WI38 (cell line): ENCODE measurements at regions not wholly inside any gene's neighbourhood (a gene's known extent, or its start where the extent isn't known, plus 50 kb on each side); places are given as distances from the start of the nearest gene placed in this dataset.

ENCODE experiments used
- H3K4me3 ChIP-seq: 2 replicates; pipeline ENCODE4 v1.5.1; 2011; ENCODE audit warnings: low read depth, mild to moderate bottlenecking, control low read depth, low read length
- TF ChIP-seq, protein P1 (sequence below): IDR thresholded peaks from 2 replicates; pipeline ENCODE4 v1.5.1; 2012; ENCODE audit warnings: low read depth, mild to moderate bottlenecking, control low read depth, low read length

DNA sequence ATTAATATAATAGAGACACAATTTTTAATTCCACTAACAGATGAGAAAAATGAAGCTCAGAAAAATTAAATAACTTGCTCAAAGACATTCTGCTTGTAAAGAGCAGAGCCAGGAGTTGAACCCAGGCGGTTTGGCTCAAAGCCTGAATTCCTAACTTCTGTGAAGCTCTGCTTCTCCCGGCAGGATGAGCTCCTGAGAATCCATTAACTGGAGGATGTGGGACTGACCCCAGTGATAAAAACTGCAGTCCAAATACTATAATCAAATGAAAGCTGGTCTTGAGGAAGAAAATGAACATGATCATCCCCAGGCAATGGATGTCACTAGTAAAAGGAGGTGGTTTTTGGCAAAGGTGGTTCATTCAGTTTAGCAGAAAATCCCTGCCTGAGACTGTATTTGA lies 898.2 kb downstream of the CCSER2 start:
- TF ChIP-seq, protein P1, sequence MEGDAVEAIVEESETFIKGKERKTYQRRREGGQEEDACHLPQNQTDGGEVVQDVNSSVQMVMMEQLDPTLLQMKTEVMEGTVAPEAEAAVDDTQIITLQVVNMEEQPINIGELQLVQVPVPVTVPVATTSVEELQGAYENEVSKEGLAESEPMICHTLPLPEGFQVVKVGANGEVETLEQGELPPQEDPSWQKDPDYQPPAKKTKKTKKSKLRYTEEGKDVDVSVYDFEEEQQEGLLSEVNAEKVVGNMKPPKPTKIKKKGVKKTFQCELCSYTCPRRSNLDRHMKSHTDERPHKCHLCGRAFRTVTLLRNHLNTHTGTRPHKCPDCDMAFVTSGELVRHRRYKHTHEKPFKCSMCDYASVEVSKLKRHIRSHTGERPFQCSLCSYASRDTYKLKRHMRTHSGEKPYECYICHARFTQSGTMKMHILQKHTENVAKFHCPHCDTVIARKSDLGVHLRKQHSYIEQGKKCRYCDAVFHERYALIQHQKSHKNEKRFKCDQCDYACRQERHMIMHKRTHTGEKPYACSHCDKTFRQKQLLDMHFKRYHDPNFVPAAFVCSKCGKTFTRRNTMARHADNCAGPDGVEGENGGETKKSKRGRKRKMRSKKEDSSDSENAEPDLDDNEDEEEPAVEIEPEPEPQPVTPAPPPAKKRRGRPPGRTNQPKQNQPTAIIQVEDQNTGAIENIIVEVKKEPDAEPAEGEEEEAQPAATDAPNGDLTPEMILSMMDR, result no peak
- no peak overlapping the region for H3K4me3 ChIP-seq

DNA sequence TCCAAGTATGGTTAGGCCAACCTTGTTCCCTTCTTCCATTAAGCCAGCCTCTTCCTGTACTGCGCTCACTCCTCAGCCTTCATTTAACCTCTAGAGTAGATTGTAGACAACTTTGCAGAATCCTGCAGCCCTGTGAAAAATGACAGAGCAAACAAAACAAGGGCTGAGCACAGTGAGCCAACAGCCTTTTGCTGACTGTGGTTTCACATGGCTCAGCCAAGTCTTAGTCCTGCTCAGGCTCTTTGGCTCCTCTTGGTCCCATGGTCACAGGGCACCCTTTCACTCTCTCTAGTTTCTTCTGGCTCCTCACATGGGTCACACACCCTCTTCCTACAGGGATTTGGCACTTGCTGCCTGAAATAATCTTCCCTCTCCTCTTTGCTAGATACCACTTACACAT lies 900.3 kb downstream of the CCSER2 start:
- TF ChIP-seq, protein P1, result no peak
- no peak overlapping the region for H3K4me3 ChIP-seq

DNA sequence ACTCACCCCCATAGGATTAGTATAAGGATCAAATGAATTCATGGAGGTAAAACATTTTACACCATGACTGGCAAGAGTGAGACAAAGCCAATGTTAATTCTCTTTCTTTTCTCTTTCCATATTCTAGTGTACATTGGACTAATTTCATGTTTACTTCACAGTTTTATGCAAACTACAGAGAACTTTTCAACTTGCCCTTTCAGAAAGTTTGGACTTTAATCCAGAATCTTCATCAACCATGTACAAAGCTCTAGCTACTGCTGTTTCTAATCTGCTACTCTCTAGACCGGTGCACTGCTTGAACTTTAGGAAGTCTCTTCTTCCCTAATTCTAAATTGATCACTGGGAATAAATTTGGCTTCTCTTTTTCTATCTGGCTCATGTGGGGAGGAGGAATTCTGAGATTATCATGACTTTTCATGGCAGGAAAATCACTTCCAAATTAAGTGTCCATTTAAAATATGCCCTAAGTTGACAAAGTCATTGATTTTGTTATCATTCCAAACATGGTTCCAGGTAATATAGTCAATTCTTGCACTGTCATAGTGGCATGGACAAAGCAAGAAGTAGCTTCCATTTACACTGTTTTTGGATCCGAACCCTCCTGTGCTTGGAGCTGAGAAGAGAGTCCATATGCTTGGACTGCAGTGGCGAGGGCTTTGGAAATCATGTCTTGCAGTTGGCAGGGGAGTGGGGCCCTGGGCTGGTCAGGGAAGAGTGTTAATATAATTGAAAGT lies 903.3 kb downstream of the CCSER2 start:
- TF ChIP-seq, protein P1, result no peak
- H3K4me3 ChIP-seq, result no peak overlapping the region

DNA sequence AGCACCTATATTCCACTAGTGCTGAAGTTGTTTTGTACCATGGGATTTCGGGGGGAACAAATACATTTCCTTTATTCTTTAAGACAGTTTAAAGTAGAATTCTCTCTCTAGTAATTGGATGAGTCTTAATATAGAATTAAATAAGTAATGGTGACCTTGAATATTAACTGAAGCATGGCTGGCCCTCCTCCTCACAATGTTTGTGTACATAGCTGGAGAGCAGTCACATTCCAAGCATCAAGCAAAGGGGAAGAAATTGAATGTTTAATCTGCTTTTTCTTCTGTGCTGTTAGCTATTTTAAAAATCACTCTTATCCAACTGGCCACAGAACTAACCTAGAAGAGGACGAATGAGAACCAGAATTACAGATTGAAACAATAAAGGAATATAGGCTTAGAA lies 906.9 kb downstream of the CCSER2 start:
- no peak overlapping the region for H3K4me3 ChIP-seq
- TF ChIP-seq, protein P1, result no peak

DNA sequence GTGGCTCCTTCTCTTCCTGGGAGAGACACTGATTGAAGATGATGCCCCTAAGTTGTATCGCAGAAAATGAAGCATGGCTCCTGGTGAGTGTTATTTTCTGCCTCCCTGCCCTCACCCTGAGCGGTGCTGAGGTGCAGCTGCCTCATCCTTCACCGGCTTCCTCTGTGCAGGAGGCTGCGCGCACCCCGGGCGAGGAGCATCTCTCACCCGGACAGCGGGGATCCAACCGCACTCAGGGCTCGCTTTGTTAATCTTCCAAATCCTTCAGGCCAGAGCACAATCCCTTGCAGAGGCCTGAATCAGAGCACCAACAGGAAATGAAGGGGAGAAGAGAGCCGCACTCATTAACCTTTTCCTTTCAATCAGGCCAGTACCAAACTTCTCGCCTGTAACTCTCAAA lies 910.3 kb downstream of the CCSER2 start:
- H3K4me3 ChIP-seq, result no peak overlapping the region

DNA sequence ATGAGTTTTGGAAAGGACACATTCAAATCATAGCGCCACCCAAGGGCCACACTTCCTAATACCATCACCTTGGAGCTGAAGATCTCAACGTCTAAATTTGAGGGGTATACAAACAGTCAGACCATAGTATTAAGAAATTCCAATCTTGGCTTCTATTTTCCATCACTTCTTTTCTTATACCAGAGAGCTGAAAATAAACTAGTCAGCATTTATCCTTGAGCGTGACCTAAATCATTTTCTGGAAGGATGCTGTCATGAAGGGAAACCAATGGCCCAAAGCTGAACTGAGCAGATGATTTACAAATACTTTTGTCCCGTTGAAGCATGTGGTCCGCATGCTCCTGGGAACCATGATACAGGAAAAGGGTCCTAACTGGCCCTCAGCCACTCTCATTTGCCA lies 921.9 kb downstream of the CCSER2 start:
- no peak overlapping the region for H3K4me3 ChIP-seq
- TF ChIP-seq, protein P1, result no peak

More for the DNA sequence above, 910.3 kb downstream of the CCSER2 start:
- TF ChIP-seq, protein P1, result no peak

DNA sequence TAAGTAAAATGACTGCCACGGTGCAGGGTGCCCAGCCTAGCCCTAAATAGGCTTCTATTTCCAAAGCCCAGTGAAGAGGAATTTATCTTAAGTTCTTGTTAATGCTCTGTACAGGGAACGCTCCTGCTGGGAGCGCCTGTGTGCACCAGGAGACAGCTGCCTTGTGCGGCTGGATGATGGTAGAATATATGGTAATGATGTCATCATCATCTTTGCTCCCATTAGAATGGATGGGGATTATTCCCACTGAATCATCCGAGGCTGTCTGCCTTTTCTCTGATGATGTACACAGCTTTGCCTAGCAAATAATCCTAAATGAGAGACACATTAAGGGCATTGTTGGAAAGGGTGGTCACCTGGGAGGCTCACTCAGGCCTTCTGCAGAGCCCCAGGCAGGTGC lies 928.1 kb downstream of the CCSER2 start:
- TF ChIP-seq, protein P1, result no peak
- no peak overlapping the region for H3K4me3 ChIP-seq
